Right cardiac atrium (tissue), 5 donors: ENCODE measurements at regions not wholly inside any gene's neighbourhood (a gene's known extent, or its start where the extent isn't known, plus 50 kb on each side); places are given as distances from the start of the nearest gene placed in this dataset.
A peak's percentile ranks its signal among the peaks of the same experiment; 100 is the strongest.

Experiments
- ATAC-seq, 2 donors: fragments of 200-7000 bp; cut with Tn5 transposase; one replicate each; pipeline versions ENCODE4 v1.8.0 to v1.9.1; 2020; ENCODE audit warnings: moderate library complexity in 2 of 2, mild to moderate bottlenecking in 1 of 2
- DNase-seq, 3 donors: peaks; one replicate each; pipeline ENCODE4 v3.0.0-alpha.2; 2020
- H3K27ac ChIP-seq: one replicate; pipeline ENCODE4 v1.5.1; 2013; ENCODE audit warnings: mild to moderate bottlenecking, low read length, control low read depth, moderate library complexity
- H3K27me3 ChIP-seq: one replicate; pipeline ENCODE4 v1.6.1; 2013; ENCODE audit not compliant: control insufficient read depth, insufficient read depth
- H3K4me1 ChIP-seq: one replicate; pipeline ENCODE4 v1.6.1; 2013; ENCODE audit warnings: low read length; ENCODE audit not compliant: control insufficient read depth, insufficient read depth
- H3K4me3 ChIP-seq: one replicate; pipeline ENCODE4 v1.5.1; 2013; ENCODE audit warnings: low read length, control low read depth
- H3K9me3 ChIP-seq: one replicate; pipeline ENCODE4 v1.6.1; 2013; ENCODE audit warnings: low read length; ENCODE audit not compliant: control insufficient read depth
- WGBS: extraction: QIAGEN DNeasy Blood & Tissue Kit; methylation state at CpG from one replicate; pipeline ENCODE4 v1.1.7; 2013; 5-methylcytosine and 5-hydroxymethylcytosine counted together
- intact Hi-C, 4 donors: fragments of 100-400 bp; cut with DNase I; formaldehyde crosslinking; loops; one replicate each; pipeline versions ENCODE4 v1.11.0 to v1.14.0; 2022 to 2023
- donor health status: healthy with polysubstance abuse.
- donor health status: DM: no; HTN: yes; CAD: no.
- donor health status: DM: no; HTN: no; CAD: no.
- donor health status: DM: no; HTN: yes; CAD: no; lungs with severe emphysema.
- donor health status: DM: yes; HTN: yes; CAD: no.

DNA sequence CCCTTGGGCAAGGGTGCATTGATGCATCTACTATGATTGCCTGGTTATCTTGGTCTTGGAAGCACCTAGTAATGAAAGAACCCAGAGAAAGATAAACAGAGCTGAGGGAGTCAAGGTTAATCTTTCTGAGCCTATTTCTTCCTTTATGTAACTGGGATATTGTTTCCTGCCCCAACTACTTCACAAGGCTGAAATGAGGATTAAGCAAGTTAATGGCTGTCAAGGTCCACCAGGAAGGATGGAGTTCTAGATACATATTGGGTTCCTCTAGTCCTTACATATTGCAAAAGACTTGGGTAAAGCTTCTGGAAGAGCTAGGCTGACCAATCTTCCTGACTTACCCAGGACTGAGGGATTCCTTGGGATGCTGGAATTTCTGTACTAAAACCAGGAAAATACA, 589.8 kb downstream of the INSC start:
- DNase-seq = no peak
- Histone ChIP-seq H3K27ac (no peak overlapping the region), H3K27me3 (no peaks in the 10 kb centered on the region), H3K9me3 (no peaks in the 10 kb centered on the region), H3K4me3 (no peak overlapping the region), H3K4me1 (peaks cover 7% of the 10 kb centered on the region)
- intact Hi-C loops = no loop called here
- ATAC-seq = no peak

DNA sequence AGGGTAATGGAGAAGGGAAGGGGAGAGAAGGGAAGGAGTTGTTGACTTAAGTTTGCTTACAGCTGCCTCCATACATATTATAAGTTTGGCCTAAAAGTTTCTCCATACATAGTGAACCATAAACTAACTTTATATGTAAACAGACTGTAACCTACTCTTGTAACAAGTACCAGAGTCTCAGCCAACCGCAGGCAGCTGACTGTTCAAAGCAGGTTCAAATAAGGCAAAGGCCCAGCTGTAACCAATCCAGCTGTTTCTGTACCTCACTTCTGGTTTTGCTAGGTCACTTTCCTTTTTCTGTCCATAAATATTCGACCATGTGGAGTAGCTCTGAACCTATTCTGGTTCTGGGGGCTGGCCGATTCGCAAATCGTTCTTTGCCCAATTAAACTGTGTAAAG, 591.2 kb downstream of the INSC start:
- no peaks in the 10 kb centered on the region for H3K27me3 ChIP-seq
- no peak overlapping the region for H3K27ac ChIP-seq
- 93% methylated on average over 5 of the region's 5 CpGs for WGBS
- H3K4me3 ChIP-seq = no peak overlapping the region
- intact Hi-C loops = no loop called here
- peaks cover 7% of the 10 kb centered on the region for H3K4me1 ChIP-seq
- ATAC-seq = no peak
- no peaks in the 10 kb centered on the region for H3K9me3 ChIP-seq
- no peak for DNase-seq

DNA sequence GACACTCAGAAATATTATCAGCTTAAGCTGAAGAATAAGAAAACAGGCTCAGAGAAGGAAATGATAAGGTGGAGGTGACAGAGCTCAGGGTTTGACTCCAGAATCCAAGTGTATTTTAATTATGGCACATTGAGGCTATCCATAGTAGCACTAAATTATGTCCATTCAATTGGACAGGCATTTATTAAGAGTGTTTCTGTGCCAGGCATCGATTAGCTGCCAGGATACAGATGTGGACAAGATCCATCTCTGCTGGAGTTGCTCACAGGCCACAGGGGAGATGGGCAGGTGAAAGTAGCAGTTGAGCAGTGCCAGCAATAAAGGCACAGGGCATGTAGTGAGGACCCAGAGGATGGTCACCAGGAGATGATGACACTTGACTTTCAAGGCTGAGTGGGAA, 592.5 kb downstream of the INSC start:
- no peak overlapping the region for H3K4me3 ChIP-seq
- 86% methylated on average over 1 of the region's 1 CpG for WGBS
- no peak overlapping the region for H3K27ac ChIP-seq
- DNase-seq (no peak), ATAC-seq (no peak)
- no peaks in the 10 kb centered on the region for H3K27me3 ChIP-seq
- intact Hi-C loops = no loop called here
- no peaks in the 10 kb centered on the region for H3K9me3 ChIP-seq
- H3K4me1 ChIP-seq = peaks cover 7% of the 10 kb centered on the region

DNA sequence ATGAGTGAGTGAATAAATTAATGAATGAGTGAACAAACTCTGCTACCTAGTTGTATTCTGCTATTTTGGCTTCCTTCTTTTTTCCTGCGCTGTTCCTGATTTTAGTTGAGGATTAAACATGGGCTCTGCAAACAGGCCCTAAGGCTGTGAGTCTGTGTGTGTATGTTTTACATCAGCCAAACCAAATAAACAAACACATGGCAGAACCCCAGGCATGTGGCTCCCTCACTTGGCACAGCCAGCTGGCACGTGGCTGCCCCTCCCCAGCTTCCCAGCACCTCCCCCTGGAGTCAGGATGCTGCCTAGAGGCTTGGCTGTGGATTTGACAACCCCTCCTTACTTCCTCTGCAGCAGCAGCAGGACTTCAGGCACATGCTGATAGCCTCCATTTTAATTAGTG, 593.2 kb downstream of the INSC start:
- Histone ChIP-seq H3K9me3 (no peaks in the 10 kb centered on the region), H3K4me3 (no peak overlapping the region), H3K27me3 (no peaks in the 10 kb centered on the region), H3K4me1 (peaks cover 7% of the 10 kb centered on the region), H3K27ac (no peak overlapping the region)
- DNase-seq (peak; percentile 64 to 88 (median 85)), ATAC-seq (peak; percentile 90 to 92)
- 27% methylated on average over 2 of the region's 2 CpGs for WGBS
- intact Hi-C loops = no loop called here

DNA sequence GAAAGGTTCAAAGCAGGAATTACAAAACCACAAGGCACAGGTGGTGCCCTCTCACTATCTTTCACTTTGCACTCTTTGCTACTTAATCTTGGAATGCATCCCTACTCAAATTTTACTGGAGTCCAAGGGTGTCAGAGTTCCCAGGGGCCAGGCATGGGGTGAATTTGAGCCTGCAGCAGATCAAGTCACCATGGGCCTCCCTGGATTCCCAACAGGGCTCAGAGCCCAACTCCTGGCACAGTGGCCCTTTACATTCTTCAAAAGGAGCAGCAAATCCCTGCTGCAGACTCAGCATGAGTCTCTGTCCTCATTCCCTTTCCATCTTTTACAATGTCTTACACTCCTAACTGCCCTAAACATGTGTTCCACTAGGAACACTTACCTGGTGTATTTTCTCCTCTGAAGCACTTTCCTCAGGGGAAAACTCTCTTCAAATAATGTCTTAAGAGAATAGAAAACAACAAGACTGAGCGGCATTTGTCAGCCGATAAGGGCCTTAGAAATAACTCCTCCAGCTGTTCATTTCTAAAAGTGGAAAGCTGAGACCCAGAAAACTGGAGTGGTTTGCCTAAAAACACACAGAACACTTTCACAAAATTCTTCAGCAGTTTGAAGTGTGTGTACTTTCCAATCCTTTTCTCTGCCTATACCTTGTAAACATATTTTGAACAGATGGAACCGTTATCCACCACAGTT, 596.0 kb downstream of the INSC start:
- H3K4me3 ChIP-seq = no peak overlapping the region
- ATAC-seq (no peak), DNase-seq (no peak)
- peaks cover 7% of the 10 kb centered on the region for H3K4me1 ChIP-seq
- 63% methylated on average over 3 of the region's 3 CpGs for WGBS
- H3K9me3 ChIP-seq = no peaks in the 10 kb centered on the region
- no peaks in the 10 kb centered on the region for H3K27me3 ChIP-seq
- intact Hi-C loops = no loop called here
- H3K27ac ChIP-seq = no peak overlapping the region

DNA sequence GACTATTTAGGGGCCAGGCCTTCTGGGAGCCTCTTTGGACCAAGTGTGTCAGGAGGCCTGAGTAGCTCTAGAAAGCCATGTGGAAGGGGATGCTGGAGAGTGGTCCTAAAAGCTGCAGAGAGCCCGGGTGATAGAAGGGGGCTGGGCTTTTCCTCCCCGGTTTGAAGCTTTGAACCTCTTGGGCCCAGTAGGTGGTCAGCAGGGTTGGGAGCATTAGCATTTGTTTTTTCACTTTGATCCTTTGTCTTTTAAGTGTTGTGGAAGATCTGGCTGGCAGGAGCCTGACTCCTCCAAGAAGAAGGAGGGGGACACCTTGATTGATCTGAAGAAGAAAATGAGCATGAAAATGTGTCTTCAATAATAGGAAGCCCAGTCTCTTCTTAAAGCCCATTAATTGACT, 596.6 kb downstream of the INSC start:
- Histone ChIP-seq H3K4me1 (peaks cover 7% of the 10 kb centered on the region), H3K27ac (no peak overlapping the region), H3K4me3 (no peak overlapping the region), H3K27me3 (no peaks in the 10 kb centered on the region), H3K9me3 (no peaks in the 10 kb centered on the region)
- ATAC-seq = no peak
- 74% methylated on average over 2 of the region's 2 CpGs for WGBS
- intact Hi-C loops = no loop called here
- DNase-seq = no peak

DNA sequence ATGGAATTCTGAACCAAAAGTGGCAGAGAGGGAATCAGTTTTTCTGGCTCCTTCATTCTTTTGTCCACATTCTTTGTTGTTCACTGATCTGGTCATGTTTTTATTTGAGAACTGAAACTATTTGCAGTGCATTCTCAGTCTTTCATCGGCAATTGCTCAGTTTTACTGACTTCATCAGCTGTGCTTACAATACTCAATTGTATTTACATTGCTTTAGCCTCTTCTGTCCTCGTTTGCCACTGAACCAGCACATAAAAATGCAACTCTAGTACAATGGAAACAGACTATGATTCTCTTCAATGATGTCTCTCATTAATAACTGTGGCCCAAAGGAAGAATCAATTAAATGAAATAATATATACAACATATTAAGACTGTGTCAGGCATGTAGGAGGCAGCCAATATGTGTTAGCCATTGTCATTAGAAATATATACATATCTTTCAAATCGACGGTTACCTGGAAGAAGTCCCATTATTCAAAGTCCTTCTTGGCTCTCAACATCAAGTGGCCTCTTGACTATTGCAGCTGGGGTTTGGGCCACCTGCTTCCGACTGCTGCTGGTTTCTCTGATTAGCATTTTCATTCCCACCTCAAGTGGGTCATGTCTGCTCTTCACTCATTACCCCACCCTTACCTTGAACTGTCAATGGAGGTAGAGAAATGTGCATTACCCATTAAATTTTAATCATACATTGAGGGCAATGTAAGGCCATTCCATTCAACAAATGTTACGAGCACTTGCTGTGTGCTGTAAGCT, 600.1 kb downstream of the INSC start:
- intact Hi-C loops = no loop called here
- no peak for DNase-seq
- no peak for ATAC-seq
- H3K27me3 ChIP-seq = no peaks in the 10 kb centered on the region
- no peak overlapping the region for H3K4me3 ChIP-seq
- no peaks in the 10 kb centered on the region for H3K9me3 ChIP-seq
- no peak overlapping the region for H3K27ac ChIP-seq
- no peaks in the 10 kb centered on the region for H3K4me1 ChIP-seq
- 77% methylated on average over 6 of the region's 6 CpGs for WGBS

DNA sequence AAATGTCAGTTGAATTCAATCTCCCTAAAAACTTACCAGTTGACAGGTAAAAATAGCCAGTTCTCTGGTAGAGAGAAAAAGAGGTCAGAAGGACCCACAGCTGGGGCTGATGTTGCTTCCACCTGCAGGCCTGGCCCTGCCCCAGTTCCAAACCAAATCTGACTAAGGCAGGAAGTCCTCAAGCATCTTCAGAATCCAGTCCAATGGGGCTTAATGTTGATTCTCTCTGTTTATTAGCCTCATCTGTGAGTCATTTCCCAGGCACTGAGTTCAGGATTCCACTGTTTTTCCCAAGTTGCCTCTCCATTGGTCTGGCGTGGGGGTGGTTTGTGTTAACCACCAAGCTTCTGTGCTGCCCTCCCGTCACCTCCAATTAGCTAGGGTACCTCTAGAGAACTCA, 601.8 kb downstream of the INSC start:
- WGBS = 83% methylated on average over 2 of the region's 2 CpGs
- H3K27me3 ChIP-seq = no peaks in the 10 kb centered on the region
- ATAC-seq (no peak), DNase-seq (no peak)
- no peak overlapping the region for H3K4me3 ChIP-seq
- no peak overlapping the region for H3K27ac ChIP-seq
- H3K9me3 ChIP-seq = no peaks in the 10 kb centered on the region
- intact Hi-C loops = no loop called here
- H3K4me1 ChIP-seq = no peaks in the 10 kb centered on the region

DNA sequence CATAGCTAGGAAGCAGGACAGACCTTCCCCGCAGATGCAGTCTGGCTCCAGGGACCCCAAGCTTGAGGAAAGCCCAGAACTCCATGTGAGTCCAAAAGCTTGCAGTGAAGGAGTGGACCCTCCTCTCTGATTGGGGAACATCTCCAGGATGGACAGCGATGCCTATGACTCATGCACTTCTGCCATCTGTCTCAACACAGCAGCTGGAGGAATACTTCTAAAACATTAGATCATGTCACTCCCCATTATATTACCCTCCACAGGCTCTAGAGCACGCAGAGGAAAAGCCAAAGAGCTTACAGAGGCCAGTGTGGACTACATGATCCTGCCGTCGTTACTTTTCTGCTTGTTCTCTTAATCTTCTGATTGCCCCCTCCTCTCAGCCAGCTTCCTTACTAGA, 605.7 kb downstream of the INSC start:
- Histone ChIP-seq H3K4me3 (no peak overlapping the region), H3K9me3 (no peaks in the 10 kb centered on the region), H3K27me3 (no peaks in the 10 kb centered on the region), H3K27ac (no peak overlapping the region), H3K4me1 (no peaks in the 10 kb centered on the region)
- DNase-seq = no peak
- 75% methylated on average over 5 of the region's 5 CpGs for WGBS
- no peak for ATAC-seq
- intact Hi-C loops = no loop called here

DNA sequence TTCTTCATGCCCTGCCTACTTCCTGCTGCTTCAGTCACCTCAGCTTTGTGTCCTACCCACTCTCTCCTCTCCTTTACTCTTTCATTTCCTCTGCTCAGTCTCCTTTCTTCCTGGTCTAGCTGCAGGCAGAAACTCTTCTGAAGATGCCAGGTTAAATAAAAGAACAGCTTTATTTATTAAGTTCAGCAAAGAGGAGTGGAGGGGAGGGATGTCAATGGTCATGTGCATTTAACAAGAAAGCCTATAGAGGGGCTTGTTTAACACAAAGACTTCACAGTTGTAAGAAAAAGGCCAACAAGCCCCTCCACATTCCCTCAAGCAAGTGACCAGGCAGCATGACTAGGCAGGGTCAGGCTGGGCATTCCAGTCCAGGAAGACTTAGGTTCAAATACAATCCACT, 609.2 kb downstream of the INSC start:
- intact Hi-C loops = no loop called here
- no peak for DNase-seq
- H3K27ac ChIP-seq = no peak overlapping the region
- no peak overlapping the region for H3K4me3 ChIP-seq
- H3K9me3 ChIP-seq = no peaks in the 10 kb centered on the region
- H3K27me3 ChIP-seq = no peaks in the 10 kb centered on the region
- ATAC-seq = no peak
- H3K4me1 ChIP-seq = no peaks in the 10 kb centered on the region

DNA sequence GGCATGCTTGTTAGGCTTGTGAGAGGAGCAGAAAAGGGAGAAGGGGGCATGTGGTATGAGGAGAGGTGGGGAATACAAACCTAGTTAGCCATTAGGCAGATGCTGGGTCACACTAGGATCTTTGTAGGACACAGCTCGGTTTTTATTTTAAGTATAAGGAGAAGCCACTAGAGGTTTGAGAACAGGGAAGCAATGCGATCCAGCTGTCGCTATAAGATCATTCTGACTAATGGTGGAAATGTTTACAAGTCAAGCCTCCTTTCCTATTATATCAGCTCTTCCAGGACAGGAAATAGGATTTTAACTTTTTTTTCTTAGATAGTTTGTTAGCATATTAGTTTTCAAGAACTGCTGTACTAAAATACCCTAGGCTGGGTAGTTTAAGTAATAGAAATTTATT, 609.9 kb downstream of the INSC start:
- Histone ChIP-seq H3K27me3 (no peaks in the 10 kb centered on the region), H3K9me3 (no peaks in the 10 kb centered on the region), H3K4me3 (no peak overlapping the region), H3K4me1 (no peaks in the 10 kb centered on the region), H3K27ac (no peak overlapping the region)
- DNase-seq (no peak), ATAC-seq (no peak)
- WGBS = 64% methylated on average over 3 of the region's 3 CpGs
- intact Hi-C loops = no loop called here

DNA sequence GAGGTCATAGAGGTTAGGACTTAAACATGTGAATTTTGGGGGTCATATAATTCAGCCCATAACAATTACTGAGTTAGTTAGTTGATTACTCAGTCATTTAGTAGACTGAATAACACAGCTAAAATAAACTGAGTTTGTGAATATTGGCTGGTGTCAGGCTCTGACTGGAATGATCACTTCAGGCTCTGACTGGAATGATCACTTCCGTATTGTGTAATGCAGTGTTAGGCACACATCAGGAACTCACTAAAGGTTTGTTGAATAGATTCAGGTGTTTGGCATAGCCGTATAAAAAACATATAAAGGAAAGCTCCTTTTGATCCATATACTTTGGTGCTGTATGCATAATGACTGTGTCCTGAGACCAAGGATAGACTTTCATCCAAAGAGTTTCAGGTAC, 610.5 kb downstream of the INSC start:
- ATAC-seq = no peak
- H3K27ac ChIP-seq = no peak overlapping the region
- no peaks in the 10 kb centered on the region for H3K4me1 ChIP-seq
- H3K27me3 ChIP-seq = no peaks in the 10 kb centered on the region
- WGBS = 71% methylated on average over 2 of the region's 2 CpGs
- DNase-seq = no peak
- H3K9me3 ChIP-seq = no peaks in the 10 kb centered on the region
- intact Hi-C loops = no loop called here
- H3K4me3 ChIP-seq = no peak overlapping the region
